ENCODE measurements at regions not wholly inside any gene's neighbourhood (a gene's known extent, or its start where the extent isn't known, plus 50 kb on each side); places are given as distances from the start of the nearest gene placed in this dataset.

DNA sequence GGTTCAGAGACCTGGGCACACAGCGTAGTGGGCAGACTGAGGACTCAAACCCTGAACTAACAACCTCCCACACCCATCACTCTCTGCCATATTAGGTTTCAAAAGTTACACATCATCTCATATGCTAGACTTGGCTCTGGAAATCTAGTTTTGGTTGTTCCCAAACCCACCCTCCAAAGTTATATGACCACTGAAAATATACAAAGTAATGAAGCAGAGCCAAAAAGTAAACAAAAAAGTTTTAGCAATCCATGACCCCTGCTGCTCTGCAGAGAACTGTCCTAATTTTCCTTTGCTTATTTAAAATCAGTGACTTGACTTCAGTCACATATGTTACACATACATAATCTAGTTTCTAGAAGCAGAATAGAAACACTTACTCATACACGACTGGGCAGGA, 155.6 kb upstream of the TAS2R1 start:
- TF ChIP-seq, protein P1, sequence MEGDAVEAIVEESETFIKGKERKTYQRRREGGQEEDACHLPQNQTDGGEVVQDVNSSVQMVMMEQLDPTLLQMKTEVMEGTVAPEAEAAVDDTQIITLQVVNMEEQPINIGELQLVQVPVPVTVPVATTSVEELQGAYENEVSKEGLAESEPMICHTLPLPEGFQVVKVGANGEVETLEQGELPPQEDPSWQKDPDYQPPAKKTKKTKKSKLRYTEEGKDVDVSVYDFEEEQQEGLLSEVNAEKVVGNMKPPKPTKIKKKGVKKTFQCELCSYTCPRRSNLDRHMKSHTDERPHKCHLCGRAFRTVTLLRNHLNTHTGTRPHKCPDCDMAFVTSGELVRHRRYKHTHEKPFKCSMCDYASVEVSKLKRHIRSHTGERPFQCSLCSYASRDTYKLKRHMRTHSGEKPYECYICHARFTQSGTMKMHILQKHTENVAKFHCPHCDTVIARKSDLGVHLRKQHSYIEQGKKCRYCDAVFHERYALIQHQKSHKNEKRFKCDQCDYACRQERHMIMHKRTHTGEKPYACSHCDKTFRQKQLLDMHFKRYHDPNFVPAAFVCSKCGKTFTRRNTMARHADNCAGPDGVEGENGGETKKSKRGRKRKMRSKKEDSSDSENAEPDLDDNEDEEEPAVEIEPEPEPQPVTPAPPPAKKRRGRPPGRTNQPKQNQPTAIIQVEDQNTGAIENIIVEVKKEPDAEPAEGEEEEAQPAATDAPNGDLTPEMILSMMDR (IDR thresholded peaks at IDR 0.05; ENCODE audit: poor library complexity) = no peak
- TF ChIP-seq EZH2 (IDR thresholded peaks at IDR 0.05; ENCODE audit: borderline replicate concordance) = no peak
- no peak for TF ChIP-seq EZH2phosphoT487 (IDR thresholded peaks at IDR 0.05; ENCODE audit: low read depth, severe bottlenecking, unreplicated experiment)

Measured in hepatocyte (in vitro differentiated cells).